ENCODE measurements at regions not wholly inside any gene's neighbourhood (a gene's known extent, or its start where the extent isn't known, plus 50 kb on each side); places are given as distances from the start of the nearest gene placed in this dataset.

- ATAC-seq (ENCODE audit: low FRiP score) = no peak
- intact Hi-C loops (cut with DNase I) = no loop called here
- Histone ChIP-seq H3K4me3 (ENCODE audit: low read length in 2 of 2) (no peak overlapping the region), H3K27me3 (ENCODE audit: control insufficient read depth in 1 of 2, insufficient read depth in 2 of 2, low read length in 1 of 2) (no peaks in the 10 kb centered on the region), H3K27ac (ENCODE audit: low read depth in 1 of 2, low read length in 2 of 2) (no peak overlapping the region), H3K4me1 (ENCODE audit: control insufficient read depth in 1 of 2, insufficient read depth in 2 of 2, low read length in 2 of 2) (no peaks in the 10 kb centered on the region), H3K36me3 (ENCODE audit: control insufficient read depth in 1 of 2, insufficient read depth in 2 of 2, low read length in 1 of 2) (no peaks in the 10 kb centered on the region), H3K9me3 (ENCODE audit: control insufficient read depth, low read length) (no peaks in the 10 kb centered on the region)
- DNase-seq = no peak
- WGBS, 2 donors = 43 to 47% methylated on average over 1 of the region's 1 CpG
Observed at GRCh38 chr7:13442226-13442625, 547.2 kb downstream of the ETV1 start.

- WGBS, 2 donors = 91 to 95% methylated on average over 1 of the region's 1 CpG
- intact Hi-C loops (cut with DNase I) = no loop called here
Observed at GRCh38 chr7:13447637-13448036, 541.8 kb downstream of the ETV1 start.

GRCh38 chr7:13448243-13448642 lies 541.2 kb downstream of the ETV1 start:
- H3K4me3 ChIP-seq (ENCODE audit: low read length in 2 of 2) = no peak overlapping the region
- no peaks in the 10 kb centered on the region for H3K36me3 ChIP-seq (ENCODE audit: control insufficient read depth in 1 of 2, insufficient read depth in 2 of 2, low read length in 1 of 2)
- DNase-seq = no peak
- ATAC-seq (ENCODE audit: low FRiP score) = no peak
- H3K4me1 ChIP-seq (ENCODE audit: control insufficient read depth in 1 of 2, insufficient read depth in 2 of 2, low read length in 2 of 2) = no peaks in the 10 kb centered on the region
- no peak overlapping the region for H3K27ac ChIP-seq (ENCODE audit: low read depth in 1 of 2, low read length in 2 of 2)
- H3K27me3 ChIP-seq (ENCODE audit: control insufficient read depth in 1 of 2, insufficient read depth in 2 of 2, low read length in 1 of 2) = no peaks in the 10 kb centered on the region
- intact Hi-C loops (cut with DNase I) = no loop called here
- no peaks in the 10 kb centered on the region for H3K9me3 ChIP-seq (ENCODE audit: control insufficient read depth, low read length)
- 70 to 81% methylated on average over 4 of the region's 4 CpGs for WGBS, 2 donors

More at GRCh38 chr7:13447637-13448036, 541.8 kb downstream of the ETV1 start:
- no peaks in the 10 kb centered on the region for H3K4me1 ChIP-seq (ENCODE audit: control insufficient read depth in 1 of 2, insufficient read depth in 2 of 2, low read length in 2 of 2)
- no peak overlapping the region for H3K27ac ChIP-seq (ENCODE audit: low read depth in 1 of 2, low read length in 2 of 2)
- H3K4me3 ChIP-seq (ENCODE audit: low read length in 2 of 2) = no peak overlapping the region
- H3K9me3 ChIP-seq (ENCODE audit: control insufficient read depth, low read length) = no peaks in the 10 kb centered on the region
- DNase-seq (no peak), ATAC-seq (ENCODE audit: low FRiP score) (no peak)
- no peaks in the 10 kb centered on the region for H3K36me3 ChIP-seq (ENCODE audit: control insufficient read depth in 1 of 2, insufficient read depth in 2 of 2, low read length in 1 of 2)
- no peaks in the 10 kb centered on the region for H3K27me3 ChIP-seq (ENCODE audit: control insufficient read depth in 1 of 2, insufficient read depth in 2 of 2, low read length in 1 of 2)

- H3K27ac ChIP-seq (ENCODE audit: low read depth in 1 of 2, low read length in 2 of 2) = no peak overlapping the region
- ATAC-seq (ENCODE audit: low FRiP score) (no peak), DNase-seq (no peak)
- H3K4me1 ChIP-seq (ENCODE audit: control insufficient read depth in 1 of 2, insufficient read depth in 2 of 2, low read length in 2 of 2) = no peaks in the 10 kb centered on the region
- no peaks in the 10 kb centered on the region for H3K9me3 ChIP-seq (ENCODE audit: control insufficient read depth, low read length)
- H3K36me3 ChIP-seq (ENCODE audit: control insufficient read depth in 1 of 2, insufficient read depth in 2 of 2, low read length in 1 of 2) = no peaks in the 10 kb centered on the region
- H3K4me3 ChIP-seq (ENCODE audit: low read length in 2 of 2) = no peak overlapping the region
- H3K27me3 ChIP-seq (ENCODE audit: control insufficient read depth in 1 of 2, insufficient read depth in 2 of 2, low read length in 1 of 2) = no peaks in the 10 kb centered on the region
- intact Hi-C loops (cut with DNase I) = no loop called here
Observed at GRCh38 chr7:13449460-13449859, 540.0 kb downstream of the ETV1 start.

GRCh38 chr7:13454916-13455592 lies 534.4 kb downstream of the ETV1 start:
- H3K36me3 ChIP-seq (ENCODE audit: control insufficient read depth in 1 of 2, insufficient read depth in 2 of 2, low read length in 1 of 2) = no peaks in the 10 kb centered on the region
- ATAC-seq (ENCODE audit: low FRiP score) = no peak
- H3K4me1 ChIP-seq (ENCODE audit: control insufficient read depth in 1 of 2, insufficient read depth in 2 of 2, low read length in 2 of 2) = no peaks in the 10 kb centered on the region
- no peak for DNase-seq
- no peak overlapping the region for H3K27ac ChIP-seq (ENCODE audit: low read depth in 1 of 2, low read length in 2 of 2)
- no peak overlapping the region for H3K4me3 ChIP-seq (ENCODE audit: low read length in 2 of 2)
- WGBS, 2 donors = 87 to 90% methylated on average over 8 of the region's 8 CpGs
- H3K9me3 ChIP-seq (ENCODE audit: control insufficient read depth, low read length) = no peaks in the 10 kb centered on the region
- intact Hi-C loops (cut with DNase I) = no loop called here
- H3K27me3 ChIP-seq (ENCODE audit: control insufficient read depth in 1 of 2, insufficient read depth in 2 of 2, low read length in 1 of 2) = no peaks in the 10 kb centered on the region

- no peak overlapping the region for H3K4me3 ChIP-seq (ENCODE audit: low read length in 2 of 2)
- H3K27ac ChIP-seq (ENCODE audit: low read depth in 1 of 2, low read length in 2 of 2) = no peak overlapping the region
- intact Hi-C loops (cut with DNase I) = no loop called here
- H3K4me1 ChIP-seq (ENCODE audit: control insufficient read depth in 1 of 2, insufficient read depth in 2 of 2, low read length in 2 of 2) = no peaks in the 10 kb centered on the region
- no peaks in the 10 kb centered on the region for H3K27me3 ChIP-seq (ENCODE audit: control insufficient read depth in 1 of 2, insufficient read depth in 2 of 2, low read length in 1 of 2)
- 40 to 45% methylated on average over 4 of the region's 4 CpGs for WGBS, 2 donors
- H3K36me3 ChIP-seq (ENCODE audit: control insufficient read depth in 1 of 2, insufficient read depth in 2 of 2, low read length in 1 of 2) = no peaks in the 10 kb centered on the region
- DNase-seq = no peak
- no peak for ATAC-seq (ENCODE audit: low FRiP score)
- no peaks in the 10 kb centered on the region for H3K9me3 ChIP-seq (ENCODE audit: control insufficient read depth, low read length)
Observed at GRCh38 chr7:13457790-13458189, 531.7 kb downstream of the ETV1 start.

- ATAC-seq (ENCODE audit: low FRiP score) = no peak
Observed at GRCh38 chr7:13466874-13467547, 522.5 kb downstream of the ETV1 start.

GRCh38 chr7:13476881-13477444 lies 512.5 kb downstream of the ETV1 start:
- H3K4me1 ChIP-seq (ENCODE audit: control insufficient read depth in 1 of 2, insufficient read depth in 2 of 2, low read length in 2 of 2) = no peaks in the 10 kb centered on the region
- H3K4me3 ChIP-seq (ENCODE audit: low read length in 2 of 2) = no peak overlapping the region
- H3K36me3 ChIP-seq (ENCODE audit: control insufficient read depth in 1 of 2, insufficient read depth in 2 of 2, low read length in 1 of 2) = no peaks in the 10 kb centered on the region
- no peaks in the 10 kb centered on the region for H3K9me3 ChIP-seq (ENCODE audit: control insufficient read depth, low read length)
- H3K27ac ChIP-seq (ENCODE audit: low read depth in 1 of 2, low read length in 2 of 2) = no peak overlapping the region
- intact Hi-C loops (cut with DNase I) = no loop called here
- WGBS, 2 donors = 77 to 81% methylated on average over 2 of the region's 2 CpGs
- H3K27me3 ChIP-seq (ENCODE audit: control insufficient read depth in 1 of 2, insufficient read depth in 2 of 2, low read length in 1 of 2) = no peaks in the 10 kb centered on the region
- ATAC-seq (ENCODE audit: low FRiP score) (no peak), DNase-seq (no peak)

More at GRCh38 chr7:13466874-13467547, 522.5 kb downstream of the ETV1 start:
- 34 to 35% methylated on average over 7 of the region's 7 CpGs for WGBS, 2 donors
- no peak for DNase-seq
- no peaks in the 10 kb centered on the region for H3K9me3 ChIP-seq (ENCODE audit: control insufficient read depth, low read length)
- no peak overlapping the region for H3K4me3 ChIP-seq (ENCODE audit: low read length in 2 of 2)
- H3K27me3 ChIP-seq (ENCODE audit: control insufficient read depth in 1 of 2, insufficient read depth in 2 of 2, low read length in 1 of 2) = no peaks in the 10 kb centered on the region
- no peak overlapping the region for H3K27ac ChIP-seq (ENCODE audit: low read depth in 1 of 2, low read length in 2 of 2)
- no peaks in the 10 kb centered on the region for H3K36me3 ChIP-seq (ENCODE audit: control insufficient read depth in 1 of 2, insufficient read depth in 2 of 2, low read length in 1 of 2)
- intact Hi-C loops (cut with DNase I) = no loop called here
- H3K4me1 ChIP-seq (ENCODE audit: control insufficient read depth in 1 of 2, insufficient read depth in 2 of 2, low read length in 2 of 2) = no peaks in the 10 kb centered on the region

GRCh38 chr7:13489386-13489785 lies 500.1 kb downstream of the ETV1 start:
- Histone ChIP-seq H3K27ac (ENCODE audit: low read depth in 1 of 2, low read length in 2 of 2) (no peak overlapping the region), H3K9me3 (ENCODE audit: control insufficient read depth, low read length) (no peaks in the 10 kb centered on the region), H3K27me3 (ENCODE audit: control insufficient read depth in 1 of 2, insufficient read depth in 2 of 2, low read length in 1 of 2) (no peaks in the 10 kb centered on the region), H3K4me1 (ENCODE audit: control insufficient read depth in 1 of 2, insufficient read depth in 2 of 2, low read length in 2 of 2) (no peaks in the 10 kb centered on the region), H3K4me3 (ENCODE audit: low read length in 2 of 2) (no peak overlapping the region), H3K36me3 (ENCODE audit: control insufficient read depth in 1 of 2, insufficient read depth in 2 of 2, low read length in 1 of 2) (no peaks in the 10 kb centered on the region)
- intact Hi-C loops (cut with DNase I) = no loop called here
- ATAC-seq (ENCODE audit: low FRiP score) = no peak
- WGBS, 2 donors = 84 to 88% methylated on average over 6 of the region's 6 CpGs
- DNase-seq = no peak
